SK-N-SH treated with all-trans-retinoic acid at 6 μM for 48 hours (cell line): ENCODE measurements at regions not wholly inside any gene's neighbourhood (a gene's known extent, or its start where the extent isn't known, plus 50 kb on each side); places are given as distances from the start of the nearest gene placed in this dataset.

Experiments used
- ATAC-seq: fragments of 200-7000 bp; cut with Tn5 transposase; 3 replicates; pipeline ENCODE4 v1.9.1; 2020; ENCODE audit warnings: mild to moderate bottlenecking, moderate library complexity
- ARNTL ChIP-seq: fragments of 450-650 bp; formaldehyde crosslinking; IDR thresholded peaks from 2 replicates; pipeline ENCODE4 v1.5.0; 2020; ENCODE audit warnings: low read depth, mild to moderate bottlenecking, moderate library complexity, borderline replicate concordance
- BACH2 ChIP-seq: fragments of 250-450 bp; sonication (Bioruptor Pico); IDR thresholded peaks from 2 replicates; pipeline ENCODE4 v1.9.0; 2021; ENCODE audit warnings: mild to moderate bottlenecking, borderline replicate concordance
- CSDC2 ChIP-seq: fragments of 250-450 bp; sonication (Bioruptor Pico); IDR thresholded peaks from 2 replicates; pipeline ENCODE4 v1.5.0; 2020; ENCODE audit warnings: mild to moderate bottlenecking, moderate library complexity
- CSRNP3 ChIP-seq: fragments of 250-450 bp; sonication (Bioruptor Pico); IDR thresholded peaks from 2 replicates; pipeline ENCODE4 v1.5.1; 2021; ENCODE audit warnings: mild to moderate bottlenecking, moderate library complexity
- ESRRG ChIP-seq: fragments of 250-450 bp; sonication (Bioruptor Pico); IDR thresholded peaks from 2 replicates; pipeline ENCODE4 v1.6.1; 2021; ENCODE audit warnings: mild to moderate bottlenecking
- GLIS3 ChIP-seq: fragments of 250-450 bp; sonication (Bioruptor Pico); IDR thresholded peaks from 2 replicates; pipeline ENCODE4 v1.5.0; 2020; ENCODE audit warnings: mild to moderate bottlenecking, moderate library complexity
- ISL1 ChIP-seq: fragments of 250-450 bp; sonication (Bioruptor Pico); IDR thresholded peaks from 2 replicates; pipeline ENCODE4 v2.1.2; 2022; ENCODE audit warnings: mild to moderate bottlenecking, moderate library complexity
- PATZ1 ChIP-seq: fragments of 250-450 bp; sonication (Bioruptor Pico); IDR thresholded peaks from 2 replicates; pipeline ENCODE4 v1.8.0; 2020; ENCODE audit warnings: mild to moderate bottlenecking, moderate library complexity, borderline replicate concordance
- POU6F1 ChIP-seq: fragments of 250-450 bp; sonication (Bioruptor Pico); IDR thresholded peaks from 2 replicates; pipeline ENCODE4 v1.8.0; 2021; ENCODE audit warnings: low read depth, mild to moderate bottlenecking, moderate library complexity, borderline replicate concordance
- PPARA ChIP-seq: fragments of 250-450 bp; sonication (Bioruptor Pico); IDR thresholded peaks from 2 replicates; pipeline ENCODE4 v1.5.0; 2020; ENCODE audit warnings: mild to moderate bottlenecking, borderline replicate concordance
- RARB ChIP-seq: fragments of 250-450 bp; sonication (Bioruptor Pico); IDR thresholded peaks from 2 replicates; pipeline ENCODE4 v1.8.0; 2021; ENCODE audit warnings: mild to moderate bottlenecking, moderate library complexity
- SNAI2 ChIP-seq: fragments of 250-450 bp; sonication (Bioruptor Pico); IDR thresholded peaks from 2 replicates; pipeline ENCODE4 v1.5.0; 2020; ENCODE audit warnings: mild to moderate bottlenecking, moderate library complexity
- TCF4 ChIP-seq: fragments of 250-450 bp; sonication (Bioruptor Pico); IDR thresholded peaks from 2 replicates; pipeline ENCODE4 v1.8.0; 2021; ENCODE audit warnings: mild to moderate bottlenecking, moderate library complexity, borderline replicate concordance
- TOX ChIP-seq: fragments of 250-450 bp; sonication (Bioruptor Pico); IDR thresholded peaks from 2 replicates; pipeline ENCODE4 v1.8.0; 2021; ENCODE audit warnings: mild to moderate bottlenecking, moderate library complexity, borderline replicate concordance
- ZC3H10 ChIP-seq: fragments of 250-450 bp; sonication (Bioruptor Pico); IDR thresholded peaks from 2 replicates; pipeline ENCODE4 v1.5.1; 2021; ENCODE audit warnings: mild to moderate bottlenecking, moderate library complexity
- ZFP3 ChIP-seq: fragments of 250-450 bp; sonication (Bioruptor Pico); IDR thresholded peaks from 2 replicates; pipeline ENCODE4 v1.5.0; 2020; ENCODE audit warnings: mild to moderate bottlenecking, moderate library complexity
- ZFP30 ChIP-seq: fragments of 450-650 bp; formaldehyde crosslinking; IDR thresholded peaks from 2 replicates; pipeline ENCODE4 v1.5.0; 2022; ENCODE audit warnings: mild to moderate bottlenecking, moderate library complexity
- ZNF565 ChIP-seq: fragments of 450-650 bp; formaldehyde crosslinking; conservative IDR thresholded peaks from 2 replicates; pipeline ENCODE4 v1.5.0; 2020; ENCODE audit warnings: low read depth, mild to moderate bottlenecking, moderate library complexity
- ZNF70 ChIP-seq: fragments of 450-650 bp; formaldehyde crosslinking; IDR thresholded peaks from 2 replicates; pipeline ENCODE4 v1.5.0; 2020; ENCODE audit warnings: mild to moderate bottlenecking, moderate library complexity
- ZNF8 ChIP-seq: fragments of 450-650 bp; formaldehyde crosslinking; IDR thresholded peaks from 2 replicates; pipeline ENCODE4 v1.5.0; 2020; ENCODE audit warnings: mild to moderate bottlenecking, moderate library complexity
- TF ChIP-seq, protein P1 (sequence below): fragments of 250-450 bp; sonication (Bioruptor Pico); IDR thresholded peaks from 2 replicates; pipeline ENCODE4 v1.5.0; 2020; ENCODE audit warnings: mild to moderate bottlenecking, moderate library complexity
- TF ChIP-seq, protein P2 (sequence below): fragments of 250-450 bp; sonication (Bioruptor Pico); IDR thresholded peaks from 2 replicates; pipeline ENCODE4 v1.5.1; 2020; ENCODE audit warnings: low read depth, mild to moderate bottlenecking, moderate library complexity

DNA sequence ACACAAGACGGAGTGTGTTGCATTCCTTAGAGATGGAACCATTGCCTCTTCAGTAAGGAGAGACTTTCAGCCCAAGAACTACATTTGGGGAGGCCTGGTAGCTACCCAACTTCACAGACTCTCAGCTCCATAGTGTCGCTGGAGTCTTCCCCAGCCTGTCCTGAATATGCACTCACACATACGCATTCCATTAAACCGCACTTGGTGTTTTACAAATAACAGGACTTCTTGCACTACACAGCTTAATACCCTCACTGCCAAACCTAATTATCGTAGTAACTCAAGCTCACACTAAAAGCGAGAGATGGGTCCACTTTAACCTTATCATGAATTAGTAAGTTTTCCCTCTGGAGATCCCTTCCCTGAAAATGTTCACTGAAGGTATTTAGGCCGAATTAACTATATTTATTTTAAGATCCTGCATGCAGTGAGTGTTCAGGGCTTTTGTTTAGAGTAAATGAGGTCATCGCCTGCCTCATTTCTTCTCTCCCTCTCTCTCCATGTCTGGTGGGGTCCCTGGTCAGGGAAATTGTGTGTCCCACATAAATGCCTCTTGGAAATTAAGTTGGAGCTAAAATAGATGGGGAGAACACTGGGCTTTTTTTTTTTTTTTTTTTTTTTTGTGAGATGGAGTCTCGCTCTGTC lies 171.9 kb downstream of the FAM43A start (continued):
- no peak for TF ChIP-seq GLIS3 (CRISPR knock-in tag)
- no peak for TF ChIP-seq SNAI2
- TF ChIP-seq PPARA (CRISPR knock-in tag): no peak
- no peak for TF ChIP-seq ZNF8
- no peak for TF ChIP-seq ESRRG
- TF ChIP-seq, all 23 proteins: peak for 0

DNA sequence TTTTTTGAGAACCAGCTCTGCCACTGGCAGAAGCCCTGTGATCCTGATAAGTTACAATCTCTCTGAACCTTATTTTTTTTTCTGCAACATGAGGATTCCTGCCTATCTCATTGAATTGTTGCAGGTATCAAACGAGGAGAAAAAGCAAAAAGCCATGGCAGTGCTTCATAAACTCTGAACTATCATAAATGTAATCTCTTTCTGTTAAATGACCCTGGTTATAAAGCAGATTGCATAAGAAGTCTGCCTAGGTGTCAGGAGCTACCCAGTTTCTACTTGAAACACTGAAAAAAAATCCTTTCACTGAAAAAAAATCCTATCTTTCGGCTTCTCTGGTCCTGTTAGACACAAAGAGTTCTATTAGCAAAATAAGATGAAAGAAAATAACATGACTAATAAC lies 172.7 kb downstream of the FAM43A start:
- no peak for ATAC-seq
- TF ChIP-seq ESRRG (no peak), PATZ1 (CRISPR knock-in tag) (no peak), TCF4 (no peak), ZNF565 (CRISPR knock-in tag) (no peak), SNAI2 (no peak), ISL1 (CRISPR knock-in tag) (no peak), ARNTL (CRISPR knock-in tag) (no peak), BACH2 (CRISPR knock-in tag) (no peak), CSDC2 (CRISPR knock-in tag) (no peak), ZNF8 (no peak), POU6F1 (CRISPR knock-in tag) (no peak), ZFP3 (CRISPR knock-in tag) (no peak)
- TF ChIP-seq, protein P1, sequence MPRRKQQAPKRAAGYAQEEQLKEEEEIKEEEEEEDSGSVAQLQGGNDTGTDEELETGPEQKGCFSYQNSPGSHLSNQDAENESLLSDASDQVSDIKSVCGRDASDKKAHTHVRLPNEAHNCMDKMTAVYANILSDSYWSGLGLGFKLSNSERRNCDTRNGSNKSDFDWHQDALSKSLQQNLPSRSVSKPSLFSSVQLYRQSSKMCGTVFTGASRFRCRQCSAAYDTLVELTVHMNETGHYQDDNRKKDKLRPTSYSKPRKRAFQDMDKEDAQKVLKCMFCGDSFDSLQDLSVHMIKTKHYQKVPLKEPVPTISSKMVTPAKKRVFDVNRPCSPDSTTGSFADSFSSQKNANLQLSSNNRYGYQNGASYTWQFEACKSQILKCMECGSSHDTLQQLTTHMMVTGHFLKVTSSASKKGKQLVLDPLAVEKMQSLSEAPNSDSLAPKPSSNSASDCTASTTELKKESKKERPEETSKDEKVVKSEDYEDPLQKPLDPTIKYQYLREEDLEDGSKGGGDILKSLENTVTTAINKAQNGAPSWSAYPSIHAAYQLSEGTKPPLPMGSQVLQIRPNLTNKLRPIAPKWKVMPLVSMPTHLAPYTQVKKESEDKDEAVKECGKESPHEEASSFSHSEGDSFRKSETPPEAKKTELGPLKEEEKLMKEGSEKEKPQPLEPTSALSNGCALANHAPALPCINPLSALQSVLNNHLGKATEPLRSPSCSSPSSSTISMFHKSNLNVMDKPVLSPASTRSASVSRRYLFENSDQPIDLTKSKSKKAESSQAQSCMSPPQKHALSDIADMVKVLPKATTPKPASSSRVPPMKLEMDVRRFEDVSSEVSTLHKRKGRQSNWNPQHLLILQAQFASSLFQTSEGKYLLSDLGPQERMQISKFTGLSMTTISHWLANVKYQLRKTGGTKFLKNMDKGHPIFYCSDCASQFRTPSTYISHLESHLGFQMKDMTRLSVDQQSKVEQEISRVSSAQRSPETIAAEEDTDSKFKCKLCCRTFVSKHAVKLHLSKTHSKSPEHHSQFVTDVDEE: no peak

GRCh38 chr3:194860725-194861124 lies 175.0 kb downstream of the FAM43A start:
- ATAC-seq: no peak
- TF ChIP-seq ESRRG: no peak
- TF ChIP-seq TOX (CRISPR knock-in tag): no peak
- TF ChIP-seq ZNF70 (CRISPR knock-in tag): no peak
- TF ChIP-seq SNAI2: no peak
- no peak for TF ChIP-seq PPARA (CRISPR knock-in tag)
- TF ChIP-seq BACH2 (CRISPR knock-in tag): no peak
- TF ChIP-seq, protein P1: no peak
- TF ChIP-seq, protein P2, sequence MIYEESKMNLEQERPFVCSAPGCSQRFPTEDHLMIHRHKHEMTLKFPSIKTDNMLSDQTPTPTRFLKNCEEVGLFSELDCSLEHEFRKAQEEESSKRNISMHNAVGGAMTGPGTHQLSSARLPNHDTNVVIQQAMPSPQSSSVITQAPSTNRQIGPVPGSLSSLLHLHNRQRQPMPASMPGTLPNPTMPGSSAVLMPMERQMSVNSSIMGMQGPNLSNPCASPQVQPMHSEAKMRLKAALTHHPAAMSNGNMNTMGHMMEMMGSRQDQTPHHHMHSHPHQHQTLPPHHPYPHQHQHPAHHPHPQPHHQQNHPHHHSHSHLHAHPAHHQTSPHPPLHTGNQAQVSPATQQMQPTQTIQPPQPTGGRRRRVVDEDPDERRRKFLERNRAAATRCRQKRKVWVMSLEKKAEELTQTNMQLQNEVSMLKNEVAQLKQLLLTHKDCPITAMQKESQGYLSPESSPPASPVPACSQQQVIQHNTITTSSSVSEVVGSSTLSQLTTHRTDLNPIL: no peak
- no peak for TF ChIP-seq GLIS3 (CRISPR knock-in tag)
- TF ChIP-seq ZNF565 (CRISPR knock-in tag): no peak
- TF ChIP-seq ARNTL (CRISPR knock-in tag): no peak
- TF ChIP-seq ZC3H10 (CRISPR knock-in tag): no peak
- no peak for TF ChIP-seq ISL1 (CRISPR knock-in tag)
- TF ChIP-seq ZFP30 (CRISPR knock-in tag): no peak
- TF ChIP-seq RARB (CRISPR knock-in tag): no peak
- TF ChIP-seq CSRNP3 (CRISPR knock-in tag): no peak
- TF ChIP-seq POU6F1 (CRISPR knock-in tag): no peak
